ENCODE measurements at regions not wholly inside any gene's neighbourhood (a gene's known extent, or its start where the extent isn't known, plus 50 kb on each side); places are given as distances from the start of the nearest gene placed in this dataset.

- no peak for TF ChIP-seq CTCF (IDR thresholded peaks at IDR 0.05)
- TF ChIP-seq POLR2A (IDR thresholded peaks at IDR 0.05), result no peak
- 81 to 87% methylated on average over 5 of the region's 5 CpGs for WGBS, 2 donors
- Histone ChIP-seq H3K9me3 (no peaks in the 10 kb centered on the region), H3K27ac (no peak overlapping the region), H3K36me3 (ENCODE audit: low read depth, missing control alignments) (no peaks in the 10 kb centered on the region), H3K4me1 (no peaks in the 10 kb centered on the region), H3K27me3 (no peaks in the 10 kb centered on the region), H3K4me3 (no peak overlapping the region)
- DNase-seq, result no peak
- intact Hi-C loops (cut with DNase I; ENCODE audit: low total_unique reads), result no loop called here
These were observed 422.1 kb downstream of the FGF9 start for GRCh38 chr13:22092791-22093560.

GRCh38 chr13:22095794-22096193, 424.9 kb downstream of the FGF9 start:
- intact Hi-C loops (cut with DNase I; ENCODE audit: low total_unique reads), result no loop called here
- WGBS, 2 donors, result 80 to 91% methylated on average over 3 of the region's 3 CpGs

GRCh38 chr13:22099585-22099984, 428.7 kb downstream of the FGF9 start:
- intact Hi-C loops (cut with DNase I; ENCODE audit: low total_unique reads), result no loop called here
- Histone ChIP-seq H3K4me1 (no peaks in the 10 kb centered on the region), H3K27me3 (no peaks in the 10 kb centered on the region), H3K4me3 (no peak overlapping the region), H3K27ac (no peak overlapping the region), H3K36me3 (ENCODE audit: low read depth, missing control alignments) (no peaks in the 10 kb centered on the region), H3K9me3 (no peaks in the 10 kb centered on the region)
- no peak for DNase-seq
- TF ChIP-seq POLR2A (IDR thresholded peaks at IDR 0.05), result no peak
- TF ChIP-seq CTCF (IDR thresholded peaks at IDR 0.05), result no peak

More at GRCh38 chr13:22095794-22096193, 424.9 kb downstream of the FGF9 start:
- no peak for DNase-seq
- H3K36me3 ChIP-seq (ENCODE audit: low read depth, missing control alignments), result no peaks in the 10 kb centered on the region
- no peaks in the 10 kb centered on the region for H3K4me1 ChIP-seq
- H3K4me3 ChIP-seq, result no peak overlapping the region
- TF ChIP-seq CTCF (IDR thresholded peaks at IDR 0.05) (no peak), POLR2A (IDR thresholded peaks at IDR 0.05) (no peak)
- H3K9me3 ChIP-seq, result no peaks in the 10 kb centered on the region
- no peaks in the 10 kb centered on the region for H3K27me3 ChIP-seq
- H3K27ac ChIP-seq, result no peak overlapping the region

GRCh38 chr13:22102271-22102670, 431.4 kb downstream of the FGF9 start:
- TF ChIP-seq CTCF (IDR thresholded peaks at IDR 0.05) (no peak), POLR2A (IDR thresholded peaks at IDR 0.05) (no peak)
- H3K9me3 ChIP-seq, result no peaks in the 10 kb centered on the region
- intact Hi-C loops (cut with DNase I; ENCODE audit: low total_unique reads), result no loop called here
- no peaks in the 10 kb centered on the region for H3K4me1 ChIP-seq
- 78 to 90% methylated on average over 1 of the region's 1 CpG for WGBS, 2 donors
- no peaks in the 10 kb centered on the region for H3K27me3 ChIP-seq
- no peak for DNase-seq
- H3K4me3 ChIP-seq, result no peak overlapping the region
- no peaks in the 10 kb centered on the region for H3K36me3 ChIP-seq (ENCODE audit: low read depth, missing control alignments)
- H3K27ac ChIP-seq, result no peak overlapping the region

Measured in testis (tissue), 2 donors.